GM12892 (cell line): ENCODE measurements at regions not wholly inside any gene's neighbourhood (a gene's known extent, or its start where the extent isn't known, plus 50 kb on each side); places are given as distances from the start of the nearest gene placed in this dataset.

Experiments used
- POLR2A ChIP-seq: IDR thresholded peaks from 2 replicates; pipeline ENCODE4 v1.6.1; 2011; ENCODE audit warnings: low read depth, low read length, control low read depth
- POLR2AphosphoS5 ChIP-seq: IDR thresholded peaks from 2 replicates; pipeline ENCODE4 v1.6.1; 2011; ENCODE audit warnings: low read depth, low read length, control low read depth

GRCh38 chr6:165983112-165984072 is 184.3 kb downstream of the TBXT start:
- TF ChIP-seq POLR2AphosphoS5 (no peak), POLR2A (no peak)
